ENCODE measurements at regions not wholly inside any gene's neighbourhood (a gene's known extent, or its start where the extent isn't known, plus 50 kb on each side); places are given as distances from the start of the nearest gene placed in this dataset.
"Not testable (repeated sequence)": the region's sequence is repeated elsewhere in the genome, so short reads cannot be mapped to it uniquely, and the experiment has no call there.

DNA sequence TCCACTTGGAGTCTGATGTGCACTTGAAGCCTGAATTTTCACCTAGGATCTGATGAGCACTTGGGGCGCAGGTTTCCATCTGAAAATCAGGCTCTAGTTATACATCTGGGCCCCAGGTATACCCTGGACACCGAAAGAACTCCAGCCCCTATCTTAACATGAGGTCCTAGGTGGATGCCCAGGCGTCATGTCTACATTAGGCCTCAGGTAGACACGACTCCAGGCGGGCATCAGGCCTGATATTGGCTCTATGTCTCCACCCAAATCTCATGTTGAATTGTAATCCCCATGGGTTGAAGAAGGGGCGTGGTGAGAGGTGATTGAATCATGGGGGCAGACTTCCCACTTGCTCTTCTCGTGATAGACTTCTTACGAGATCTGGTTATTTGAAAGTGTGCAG lies 1488.1 kb upstream of the TPTE start:
- CTCF ChIA-PET (ENCODE audit: partially characterized antibody); H2BK12ac ChIP-seq (ENCODE audit: low read depth, low read length): not testable (repeated sequence)
- WGBS, 2 experiments (ENCODE audit: extremely low coverage in 1 of 2, insufficient coverage in 1 of 2, insufficient read length in 1 of 2, insufficient replicate concordance in 2 of 2, low coverage in 1 of 2, low lambda C conversion rate in 2 of 2, missing lambda C conversion rate in 1 of 2): 49% methylated on average over 6 of the region's 8 CpGs; no CpG with 5 or more reads in 1 of the 2 experiments

DNA sequence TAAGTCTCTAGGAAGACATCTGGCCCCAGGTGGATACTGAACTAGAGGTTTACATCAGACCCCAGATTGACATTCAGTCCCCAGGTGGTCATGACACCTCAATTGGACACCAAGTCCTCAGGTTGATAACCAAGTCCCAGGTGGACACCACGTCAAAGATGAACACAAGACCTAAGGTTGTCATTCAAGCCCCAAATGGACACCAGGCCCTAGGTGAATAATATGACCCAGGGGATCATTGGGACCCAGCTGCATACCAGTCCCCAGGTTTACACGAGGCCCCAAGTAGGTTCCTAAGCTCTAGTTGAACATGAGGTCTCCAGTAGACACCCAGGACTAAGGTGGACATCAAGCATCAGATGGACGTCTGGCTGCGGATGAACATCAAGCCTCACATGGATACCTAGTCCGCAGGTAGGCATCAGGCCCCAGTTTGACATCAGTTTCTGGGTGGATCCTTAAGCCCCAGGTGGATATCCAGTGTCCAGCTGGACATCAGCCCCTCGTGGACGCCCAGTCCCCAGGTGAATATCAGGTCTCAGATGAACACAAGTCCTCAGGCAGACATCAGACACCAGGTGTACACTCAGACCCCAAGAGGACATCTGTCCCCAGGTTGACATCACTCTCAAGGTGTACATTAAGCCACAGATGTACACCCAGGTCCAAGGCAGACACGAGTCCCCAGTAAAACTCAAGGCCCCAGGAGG lies 1486.7 kb upstream of the TPTE start:
- H2AK5ac ChIP-seq (ENCODE audit: low read depth, low read length); H2BK20ac ChIP-seq (ENCODE audit: low read length); H2AFZ ChIP-seq (ENCODE audit: low read length); DNase-seq (ENCODE audit: low read depth in 1 of 2, low spot score in 2 of 2); H3K56ac ChIP-seq (replicated peaks; ENCODE audit: insufficient read length, low read depth, low read length); H4K8ac ChIP-seq (ENCODE audit: extremely low read depth, insufficient read depth, low read length); H3K4me2 ChIP-seq (ENCODE audit: insufficient read depth in 1 of 2, low read depth in 2 of 2, low read length in 2 of 2); H4K20me1 ChIP-seq (replicated peaks in 1 of 2; ENCODE audit: control insufficient read depth in 1 of 2, insufficient read depth in 2 of 2, low read length in 2 of 2); H3K27ac ChIP-seq (ENCODE audit: low read depth, low read length); H3K18ac ChIP-seq (ENCODE audit: extremely low read depth, low read length); H3K27me3 ChIP-seq (replicated peaks in 1 of 4; ENCODE audit: control insufficient read depth in 3 of 4, extremely low read depth in 1 of 4, insufficient read depth in 3 of 4, low read length in 3 of 4); H2BK12ac ChIP-seq (ENCODE audit: low read depth, low read length); H3K9ac ChIP-seq (replicated peaks in 1 of 4; ENCODE audit: extremely low read depth in 1 of 4, low read depth in 3 of 4, low read length in 3 of 4); POLR2A ChIA-PET (ENCODE audit: partially characterized antibody); H2BK15ac ChIP-seq (ENCODE audit: low read length); H3K23me2 ChIP-seq (ENCODE audit: low read depth, low read length); H3K36me3 ChIP-seq (ENCODE audit: control insufficient read depth in 2 of 4, insufficient read depth in 4 of 4, low read length in 3 of 4); H3K23ac ChIP-seq (ENCODE audit: insufficient read length); H3K79me2 ChIP-seq (ENCODE audit: control insufficient read depth in 1 of 2, insufficient read depth in 2 of 2, low read length in 2 of 2); H4K5ac ChIP-seq (ENCODE audit: insufficient read length, low read depth, low read length); H3K4ac ChIP-seq (replicated peaks; ENCODE audit: insufficient read length, low read depth, low read length); H3K4me3 ChIP-seq (ENCODE audit: extremely low read depth in 1 of 4, insufficient read depth in 2 of 4, low read depth in 3 of 4, low read length in 4 of 4); CTCF ChIA-PET (ENCODE audit: partially characterized antibody); H3K14ac ChIP-seq (ENCODE audit: insufficient read length); H4K91ac ChIP-seq (replicated peaks; ENCODE audit: insufficient read length, low read length); H2BK120ac ChIP-seq (replicated peaks; ENCODE audit: low read depth, low read length); FAIRE-seq; H3K79me1 ChIP-seq (ENCODE audit: low read depth, low read length); H3K4me1 ChIP-seq (replicated peaks in 1 of 4; ENCODE audit: control insufficient read depth in 3 of 4, insufficient read depth in 4 of 4, low read length in 3 of 4); H2BK5ac ChIP-seq (ENCODE audit: low read depth, low read length): not testable (repeated sequence)
- WGBS, 2 experiments (ENCODE audit: extremely low coverage in 1 of 2, insufficient coverage in 1 of 2, insufficient read length in 1 of 2, insufficient replicate concordance in 2 of 2, low coverage in 1 of 2, low lambda C conversion rate in 2 of 2, missing lambda C conversion rate in 1 of 2): 66% methylated on average over 5 of the region's 8 CpGs; no CpG with 5 or more reads in 1 of the 2 experiments
- H3K9me3 ChIP-seq (ENCODE audit: insufficient read depth in 2 of 2, low read depth in 1 of 2, low read length in 1 of 2): peaks cover 12 to 69% of the 10 kb centered on the region in 2 experiments; a peak in 3 of 4 replicates

More for the DNA sequence above, 1488.1 kb upstream of the TPTE start:
- H3K14ac ChIP-seq (ENCODE audit: insufficient read length); H2BK15ac ChIP-seq (ENCODE audit: low read length); H2AFZ ChIP-seq (ENCODE audit: low read length); H3K4me2 ChIP-seq (ENCODE audit: insufficient read depth in 1 of 2, low read depth in 2 of 2, low read length in 2 of 2); DNase-seq (ENCODE audit: low read depth in 1 of 2, low spot score in 2 of 2); POLR2A ChIA-PET (ENCODE audit: partially characterized antibody); H3K27ac ChIP-seq (ENCODE audit: low read depth, low read length); H4K91ac ChIP-seq (replicated peaks; ENCODE audit: insufficient read length, low read length); H3K23me2 ChIP-seq (ENCODE audit: low read depth, low read length); H3K18ac ChIP-seq (ENCODE audit: extremely low read depth, low read length); H2AK5ac ChIP-seq (ENCODE audit: low read depth, low read length); H3K4me1 ChIP-seq (replicated peaks in 1 of 4; ENCODE audit: control insufficient read depth in 3 of 4, insufficient read depth in 4 of 4, low read length in 3 of 4); H3K4me3 ChIP-seq (ENCODE audit: extremely low read depth in 1 of 4, insufficient read depth in 2 of 4, low read depth in 3 of 4, low read length in 4 of 4); H3K9ac ChIP-seq (replicated peaks in 1 of 4; ENCODE audit: extremely low read depth in 1 of 4, low read depth in 3 of 4, low read length in 3 of 4); H3K23ac ChIP-seq (ENCODE audit: insufficient read length); H3K56ac ChIP-seq (replicated peaks; ENCODE audit: insufficient read length, low read depth, low read length); H2BK5ac ChIP-seq (ENCODE audit: low read depth, low read length); FAIRE-seq; H2BK120ac ChIP-seq (replicated peaks; ENCODE audit: low read depth, low read length); H3K79me2 ChIP-seq (ENCODE audit: control insufficient read depth in 1 of 2, insufficient read depth in 2 of 2, low read length in 2 of 2); H4K8ac ChIP-seq (ENCODE audit: extremely low read depth, insufficient read depth, low read length); H3K27me3 ChIP-seq (replicated peaks in 1 of 4; ENCODE audit: control insufficient read depth in 3 of 4, extremely low read depth in 1 of 4, insufficient read depth in 3 of 4, low read length in 3 of 4); H4K20me1 ChIP-seq (replicated peaks in 1 of 2; ENCODE audit: control insufficient read depth in 1 of 2, insufficient read depth in 2 of 2, low read length in 2 of 2); H3K79me1 ChIP-seq (ENCODE audit: low read depth, low read length); H3K4ac ChIP-seq (replicated peaks; ENCODE audit: insufficient read length, low read depth, low read length); H2BK20ac ChIP-seq (ENCODE audit: low read length); H3K36me3 ChIP-seq (ENCODE audit: control insufficient read depth in 2 of 4, insufficient read depth in 4 of 4, low read length in 3 of 4); H4K5ac ChIP-seq (ENCODE audit: insufficient read length, low read depth, low read length): not testable (repeated sequence)
- H3K9me3 ChIP-seq (ENCODE audit: insufficient read depth in 2 of 2, low read depth in 1 of 2, low read length in 1 of 2): peaks cover 21 to 77% of the 10 kb centered on the region in 2 experiments; a peak in 3 of 4 replicates

Measured in H1 (cell line).